Nephron (organoid): ENCODE measurements at regions not wholly inside any gene's neighbourhood (a gene's known extent, or its start where the extent isn't known, plus 50 kb on each side); places are given as distances from the start of the nearest gene placed in this dataset.

Source experiments
- H3K27ac Mint-ChIP-seq, 3 experiments: 2 replicates each; pipeline ENCODE4 v1.8.0; 2020; ENCODE audit warnings: mixed read lengths in 3 of 3, mild to moderate bottlenecking in 2 of 3, moderate library complexity in 1 of 3
- H3K27me3 Mint-ChIP-seq: 2 replicates; pipeline ENCODE4 v1.8.0; 2021; ENCODE audit warnings: low read depth, mild to moderate bottlenecking, moderate library complexity, mixed read lengths
- H3K36me3 Mint-ChIP-seq: 2 replicates; pipeline ENCODE4 v1.8.0; 2020; ENCODE audit warnings: low read depth, mixed read lengths
- H3K4me1 Mint-ChIP-seq: 2 replicates; pipeline ENCODE4 v1.8.0; 2020; ENCODE audit warnings: mixed read lengths
- H3K4me3 Mint-ChIP-seq, 3 experiments: 2 replicates each; pipeline ENCODE4 v1.8.0; 2020; ENCODE audit warnings: mild to moderate bottlenecking in 3 of 3, mixed read lengths in 3 of 3, moderate library complexity in 2 of 3
- H3K9me3 Mint-ChIP-seq: 2 replicates; pipeline ENCODE4 v1.8.0; 2020; ENCODE audit warnings: mixed read lengths
- CTCF ChIP-seq, 3 experiments: fragments of 200-600 bp; sonication (generic); IDR thresholded peaks; one replicate each; pipeline ENCODE4 v1.5.0; 2021; ENCODE audit warnings: antibody characterized with exemption in 3 of 3; ENCODE audit not compliant: unreplicated experiment in 3 of 3

GRCh38 chr12:14156606-14157005, 175.2 kb upstream of the GRIN2B start:
- H3K27me3 Mint-ChIP-seq = no peaks in the 10 kb centered on the region
- TF ChIP-seq CTCF (IDR thresholded peaks at IDR 0.05; ENCODE audit: unreplicated experiment in 3 of 3) = no peak
- H3K36me3 Mint-ChIP-seq = no peaks in the 10 kb centered on the region
- H3K27ac Mint-ChIP-seq = peak overlapping the region in 1 of 3 experiments; percentile 65
- H3K4me1 Mint-ChIP-seq = peaks cover 4% of the 10 kb centered on the region
- no peak overlapping the region for H3K4me3 Mint-ChIP-seq
- peaks cover 3% of the 10 kb centered on the region for H3K9me3 Mint-ChIP-seq

GRCh38 chr12:14157088-14157747, 175.8 kb upstream of the GRIN2B start:
- H3K27me3 Mint-ChIP-seq = no peaks in the 10 kb centered on the region
- peak overlapping the region in 2 of 3 experiments; percentile 11 to 65 for H3K27ac Mint-ChIP-seq
- H3K9me3 Mint-ChIP-seq = peaks cover 3% of the 10 kb centered on the region
- no peaks in the 10 kb centered on the region for H3K36me3 Mint-ChIP-seq
- no peak overlapping the region for H3K4me3 Mint-ChIP-seq
- no peak for TF ChIP-seq CTCF (IDR thresholded peaks at IDR 0.05; ENCODE audit: unreplicated experiment in 3 of 3)
- peaks cover 4% of the 10 kb centered on the region for H3K4me1 Mint-ChIP-seq

GRCh38 chr12:14164266-14164665, 182.9 kb upstream of the GRIN2B start:
- Mint-ChIP-seq H3K9me3 (no peaks in the 10 kb centered on the region), H3K36me3 (no peaks in the 10 kb centered on the region), H3K4me1 (no peaks in the 10 kb centered on the region), H3K4me3 (no peak overlapping the region), H3K27ac (no peak overlapping the region), H3K27me3 (no peaks in the 10 kb centered on the region)
- no peak for TF ChIP-seq CTCF (IDR thresholded peaks at IDR 0.05; ENCODE audit: unreplicated experiment in 3 of 3)

GRCh38 chr12:14167005-14167628, 185.7 kb upstream of the GRIN2B start:
- Mint-ChIP-seq H3K27me3 (no peaks in the 10 kb centered on the region), H3K27ac (no peak overlapping the region), H3K4me1 (no peaks in the 10 kb centered on the region), H3K36me3 (peaks cover 3% of the 10 kb centered on the region), H3K9me3 (peaks cover 7% of the 10 kb centered on the region), H3K4me3 (no peak overlapping the region)
- TF ChIP-seq CTCF (IDR thresholded peaks at IDR 0.05; ENCODE audit: unreplicated experiment in 3 of 3) = peak; percentile 95 to 98 (median 96)

- H3K27ac Mint-ChIP-seq = no peak overlapping the region
- peaks cover 3% of the 10 kb centered on the region for H3K36me3 Mint-ChIP-seq
- H3K4me3 Mint-ChIP-seq = no peak overlapping the region
- TF ChIP-seq CTCF (IDR thresholded peaks at IDR 0.05; ENCODE audit: unreplicated experiment in 3 of 3) = no peak
- H3K9me3 Mint-ChIP-seq = peaks cover 7% of the 10 kb centered on the region
- no peaks in the 10 kb centered on the region for H3K4me1 Mint-ChIP-seq
- no peaks in the 10 kb centered on the region for H3K27me3 Mint-ChIP-seq
Observed at GRCh38 chr12:14169281-14169680, 187.9 kb upstream of the GRIN2B start.

GRCh38 chr12:14171106-14171505, 189.7 kb upstream of the GRIN2B start:
- Mint-ChIP-seq H3K4me3 (no peak overlapping the region), H3K9me3 (peaks cover 7% of the 10 kb centered on the region), H3K27me3 (peaks cover 4% of the 10 kb centered on the region), H3K27ac (no peak overlapping the region), H3K36me3 (peaks cover 3% of the 10 kb centered on the region), H3K4me1 (no peaks in the 10 kb centered on the region)
- TF ChIP-seq CTCF (IDR thresholded peaks at IDR 0.05; ENCODE audit: unreplicated experiment in 3 of 3) = no peak
